VCaP (cell line): ENCODE measurements at regions not wholly inside any gene's neighbourhood (a gene's known extent, or its start where the extent isn't known, plus 50 kb on each side); places are given as distances from the start of the nearest gene placed in this dataset.
"Not testable (repeated sequence)": the region's sequence is repeated elsewhere in the genome, so short reads cannot be mapped to it uniquely, and the experiment has no call there.

Experiments used
- H3K27ac ChIP-seq: fragments of 450-650 bp; 2 replicates; pipeline ENCODE4 v1.5.1; 2017
- CTCF ChIP-seq: fragments of 450-650 bp; conservative IDR thresholded peaks from 2 replicates; pipeline ENCODE4 v1.5.1; 2017; ENCODE audit warnings: mild to moderate bottlenecking, moderate library complexity

- H3K27ac ChIP-seq = no peak overlapping the region
- TF ChIP-seq CTCF = no peak
These were observed 297.9 kb downstream of the CD83 start for GRCh38 chr6:14415452-14415851.

- no peak for TF ChIP-seq CTCF
- no peak overlapping the region for H3K27ac ChIP-seq
These were observed 299.8 kb downstream of the CD83 start for GRCh38 chr6:14417377-14417776.

GRCh38 chr6:14419224-14419623, 301.7 kb downstream of the CD83 start:
- not testable (repeated sequence) for H3K27ac ChIP-seq

- TF ChIP-seq CTCF = no peak
- H3K27ac ChIP-seq = no peak overlapping the region
These were observed 304.5 kb downstream of the CD83 start for GRCh38 chr6:14422061-14422460.

DNA sequence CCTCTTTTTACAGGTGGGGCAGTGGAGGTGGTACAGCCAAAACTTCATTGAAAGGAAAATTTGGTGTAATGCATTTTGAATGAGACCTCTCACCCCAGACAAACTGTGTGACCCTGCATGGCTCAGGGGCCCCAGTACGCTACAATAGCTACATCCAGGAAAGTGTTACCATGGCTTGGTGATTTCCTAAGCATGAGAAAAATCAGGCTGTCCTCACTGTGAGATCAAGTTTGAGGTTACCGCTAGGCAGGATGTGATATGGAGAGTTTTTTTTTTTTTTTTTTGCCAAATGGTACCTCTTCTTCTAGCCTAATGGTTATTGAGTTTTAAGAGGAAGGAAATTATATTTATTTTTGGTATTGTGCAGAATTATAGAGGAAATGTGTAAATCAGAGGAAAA, 305.3 kb downstream of the CD83 start:
- TF ChIP-seq CTCF = no peak
- no peak overlapping the region for H3K27ac ChIP-seq

GRCh38 chr6:14423330-14423729, 305.8 kb downstream of the CD83 start:
- TF ChIP-seq CTCF = no peak
- H3K27ac ChIP-seq = no peak overlapping the region

GRCh38 chr6:14423955-14424354, 306.4 kb downstream of the CD83 start:
- TF ChIP-seq CTCF = no peak
- H3K27ac ChIP-seq = no peak overlapping the region

- TF ChIP-seq CTCF = no peak
- no peak overlapping the region for H3K27ac ChIP-seq
These were observed 308.2 kb downstream of the CD83 start for GRCh38 chr6:14425805-14426204.
